Gastroesophageal sphincter (tissue), 4 donors: ENCODE measurements at regions not wholly inside any gene's neighbourhood (a gene's known extent, or its start where the extent isn't known, plus 50 kb on each side); places are given as distances from the start of the nearest gene placed in this dataset.
"Not testable (repeated sequence)": the region's sequence is repeated elsewhere in the genome, so short reads cannot be mapped to it uniquely, and the experiment has no call there.

Source experiments
- ATAC-seq: fragments of 150-250 bp; one replicate; pipeline ENCODE4 v1.9.1; 2016; ENCODE audit warnings: mild to moderate bottlenecking, moderate library complexity
- H3K27ac ChIP-seq, 4 donors: fragments of 200-600 bp; sonication (generic) in 3 of 4; 1 replicate in 3 of 4; 2 replicates in 1 of 4; pipeline ENCODE4 v1.5.1; 2016 to 2019
- H3K27me3 ChIP-seq: fragments of 200-600 bp; sonication (generic); one replicate; pipeline ENCODE4 v1.5.1; 2019
- H3K36me3 ChIP-seq, 2 donors: fragments of 200-600 bp; sonication (generic); one replicate each; pipeline ENCODE4 v1.5.1; 2019; ENCODE audit warnings: control low read depth in 1 of 2
- H3K4me1 ChIP-seq, 3 donors: fragments of 200-600 bp; sonication (generic); 1 replicate in 2 of 3; 2 replicates in 1 of 3; pipeline ENCODE4 v1.5.1; 2016 to 2019; ENCODE audit warnings: control low read depth in 2 of 3
- H3K4me3 ChIP-seq, 2 donors: fragments of 200-600 bp; sonication (generic); one replicate each; pipeline ENCODE4 v1.5.1; 2019; ENCODE audit warnings: mild to moderate bottlenecking in 1 of 2, moderate library complexity in 1 of 2
- H3K9me3 ChIP-seq, 3 donors: fragments of 200-600 bp; sonication (generic); one replicate each; pipeline ENCODE4 v1.5.1; 2017 to 2019; ENCODE audit warnings: control low read depth in 2 of 3
- CTCF ChIP-seq, 4 experiments: fragments of 200-600 bp in 2 of 4; fragments of 450-650 bp in 2 of 4; sonication (generic) in 1 of 4; IDR thresholded peaks; one replicate each; pipeline ENCODE4 v1.5.1; 2017 to 2019; ENCODE audit warnings: antibody characterized with exemption in 4 of 4, mild to moderate bottlenecking in 2 of 4, moderate library complexity in 2 of 4
- EP300 ChIP-seq: sonication (generic); formaldehyde crosslinking; IDR thresholded peaks from one replicate; pipeline ENCODE4 v1.6.1; 2017; ENCODE audit warnings: antibody characterized with exemption, mild to moderate bottlenecking
- POLR2A ChIP-seq, 2 donors: fragments of 450-650 bp; IDR thresholded peaks; one replicate each; pipeline ENCODE4 v1.6.1; 2017; ENCODE audit warnings: antibody characterized with exemption in 2 of 2, mild to moderate bottlenecking in 2 of 2, moderate library complexity in 1 of 2
- POLR2AphosphoS5 ChIP-seq: sonication (generic); formaldehyde crosslinking; IDR thresholded peaks from one replicate; pipeline ENCODE4 v1.6.1; 2017; ENCODE audit warnings: antibody characterized with exemption
- WGBS, 2 donors: methylation state at CpG; one replicate each; pipeline ENCODE4 v1.1.5; 2018; ENCODE audit warnings: low coverage in 1 of 2; 5-methylcytosine and 5-hydroxymethylcytosine counted together

GRCh38 chr12:125343649-125344048 lies 278.4 kb downstream of the AACS start:
- Histone ChIP-seq H3K4me3 (no peak overlapping the region), H3K4me1 (peaks cover 0 to 4% (median 0%) of the 10 kb centered on the region in 3 donors), H3K27ac (no peak overlapping the region), H3K9me3 (no peaks in the 10 kb centered on the region), H3K27me3 (peaks cover 3% of the 10 kb centered on the region), H3K36me3 (no peaks in the 10 kb centered on the region)
- WGBS, 2 donors: 71 to 75% methylated on average over 3 of the region's 3 CpGs
- TF ChIP-seq EP300 (no peak), POLR2A (IDR thresholded peaks at IDR 0.05) (no peak), POLR2AphosphoS5 (no peak), CTCF (IDR thresholded peaks at IDR 0.05) (no peak)
- no peak for ATAC-seq

- Histone ChIP-seq H3K9me3 (peaks cover 0 to 1% (median 0%) of the 10 kb centered on the region in 3 donors), H3K4me3 (no peak overlapping the region), H3K27ac (no peak overlapping the region), H3K36me3 (no peaks in the 10 kb centered on the region), H3K4me1 (no peaks in the 10 kb centered on the region), H3K27me3 (peaks cover 18% of the 10 kb centered on the region)
- ATAC-seq: no peak
- TF ChIP-seq EP300: no peak
- TF ChIP-seq CTCF (IDR thresholded peaks at IDR 0.05): no peak
- TF ChIP-seq POLR2AphosphoS5: no peak
- TF ChIP-seq POLR2A (IDR thresholded peaks at IDR 0.05): no peak
- WGBS, 2 donors: 21 to 46% methylated on average over 4 of the region's 4 CpGs
These were observed 281.1 kb downstream of the AACS start for GRCh38 chr12:125346362-125346761.

GRCh38 chr12:125351788-125352187 lies 286.6 kb downstream of the AACS start:
- Histone ChIP-seq H3K27me3 (peaks cover 15% of the 10 kb centered on the region), H3K9me3 (peaks cover 0 to 19% (median 0%) of the 10 kb centered on the region in 3 donors), H3K27ac (no peak overlapping the region), H3K4me1 (no peaks in the 10 kb centered on the region), H3K36me3 (no peaks in the 10 kb centered on the region), H3K4me3 (no peak overlapping the region)
- ATAC-seq: no peak
- 78 to 95% methylated on average over 2 of the region's 2 CpGs for WGBS, 2 donors
- no peak for TF ChIP-seq POLR2AphosphoS5
- TF ChIP-seq POLR2A (IDR thresholded peaks at IDR 0.05): no peak
- no peak for TF ChIP-seq CTCF (IDR thresholded peaks at IDR 0.05)

- not testable (repeated sequence) for H3K36me3 ChIP-seq, H3K27ac ChIP-seq, ATAC-seq, H3K4me3 ChIP-seq, H3K4me1 ChIP-seq
- Histone ChIP-seq H3K9me3 (peaks cover 0 to 24% (median 0%) of the 10 kb centered on the region in 3 donors), H3K27me3 (peaks cover 15% of the 10 kb centered on the region)
These were observed 287.8 kb downstream of the AACS start for GRCh38 chr12:125353002-125353401.

GRCh38 chr12:125353871-125354270 lies 288.6 kb downstream of the AACS start:
- Histone ChIP-seq H3K27ac (no peak overlapping the region), H3K9me3 (peaks cover 0 to 30% (median 0%) of the 10 kb centered on the region in 3 donors), H3K4me1 (no peaks in the 10 kb centered on the region), H3K27me3 (peaks cover 15% of the 10 kb centered on the region), H3K36me3 (no peaks in the 10 kb centered on the region), H3K4me3 (no peak overlapping the region)
- 80 to 91% methylated on average over 1 to 2 of the region's 2 CpGs for WGBS, 2 donors
- TF ChIP-seq CTCF (IDR thresholded peaks at IDR 0.05) (no peak), POLR2AphosphoS5 (no peak), EP300 (no peak), POLR2A (IDR thresholded peaks at IDR 0.05) (no peak)
- ATAC-seq: no peak

GRCh38 chr12:125355614-125356013 lies 290.4 kb downstream of the AACS start:
- Histone ChIP-seq H3K27me3 (peaks cover 6% of the 10 kb centered on the region), H3K9me3 (peaks cover 0 to 30% (median 0%) of the 10 kb centered on the region in 3 donors), H3K36me3 (no peaks in the 10 kb centered on the region), H3K4me3 (no peak overlapping the region), H3K27ac (no peak overlapping the region), H3K4me1 (no peaks in the 10 kb centered on the region)
- 27 to 30% methylated on average over 3 to 6 of the region's 7 CpGs for WGBS, 2 donors
- TF ChIP-seq POLR2A (IDR thresholded peaks at IDR 0.05) (no peak), EP300 (no peak), POLR2AphosphoS5 (no peak), CTCF (IDR thresholded peaks at IDR 0.05) (no peak)
- ATAC-seq: no peak
